ENCODE measurements at regions not wholly inside any gene's neighbourhood (a gene's known extent, or its start where the extent isn't known, plus 50 kb on each side); places are given as distances from the start of the nearest gene placed in this dataset.

- 21 to 29% methylated on average over 8 to 10 of the region's 10 CpGs for WGBS, 2 donors (ENCODE audit: low coverage in 1 of 2)
- in situ Hi-C loops (cut with MboI; ENCODE audit: low pct_ligation_motif_present in 1 of 4, low pct_unique_long_range_greater_than_20kb in 1 of 4, low sequenced_read_pairs in 3 of 4) (loop anchor here (5.0 to 25.0 kb wide), 7 partner anchors 83 to 793 kb away; partner anchors contain the start of gene CCNT2 (in 1 of the 4)), intact Hi-C loops (cut with DNase I; ENCODE audit: low total_unique reads) (loop anchor here (5.0 kb wide), 1 partner anchor 123 kb away; no protein-coding TSS in a partner anchor)
- no peaks in the 10 kb centered on the region for H3K9me3 ChIP-seq
- peak overlapping the region in 3 of 4 donors; percentile 79 to 98 (median 97) for H3K4me3 ChIP-seq
- H3K36me3 ChIP-seq = no peaks in the 10 kb centered on the region
- peak overlapping the region; percentile 91 to 97 (median 96) for H3K27ac ChIP-seq
- TF ChIP-seq POLR2AphosphoS5 (IDR thresholded peaks at IDR 0.05) (no peak), CTCF (IDR thresholded peaks at IDR 0.05) (no peak), POLR2A (IDR thresholded peaks at IDR 0.05) (no peak), EP300 (IDR thresholded peaks at IDR 0.05; ENCODE audit: low read depth) (no peak)
- H3K4me1 ChIP-seq = peaks cover 18 to 41% (median 39%) of the 10 kb centered on the region in 4 donors
- no peaks in the 10 kb centered on the region for H3K27me3 ChIP-seq
- DNase-seq = no peak
Observed at GRCh38 chr2:134119117-134119712, 134.7 kb upstream of the MGAT5 start.

DNA sequence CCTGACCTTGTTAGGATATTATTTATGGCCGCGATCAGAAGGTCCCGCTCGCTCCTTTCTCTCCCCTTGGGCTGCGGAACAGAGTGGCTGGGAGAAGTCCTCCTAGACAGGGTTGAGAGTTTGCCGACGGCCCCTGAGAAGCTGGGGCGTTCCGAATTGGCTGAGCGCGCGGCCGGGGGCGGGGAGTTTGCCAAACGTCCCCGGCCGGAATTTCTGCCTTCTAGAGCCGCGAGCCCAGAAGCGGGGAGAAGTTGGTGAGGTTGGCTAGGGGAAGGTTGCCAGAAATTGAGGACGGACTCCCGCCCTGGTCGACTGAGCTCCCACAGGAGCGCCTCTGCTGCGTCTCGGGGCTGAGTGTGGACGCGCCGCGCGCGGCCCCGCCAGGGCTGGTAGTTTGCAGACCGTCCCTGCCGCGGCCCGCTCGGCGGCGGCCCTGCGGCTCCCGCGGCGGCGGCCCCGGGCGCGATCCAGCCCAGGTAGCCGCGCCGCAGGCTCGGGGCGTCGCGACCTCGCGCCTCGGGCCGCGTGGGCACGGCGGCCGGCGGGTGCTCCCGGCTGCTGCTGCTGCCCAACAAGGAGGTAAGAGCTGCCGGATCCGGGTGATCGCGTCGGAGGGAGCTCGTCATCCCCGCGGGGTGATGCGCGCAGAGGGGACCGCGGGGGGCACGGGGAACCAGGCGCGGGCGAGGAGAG lies 134.0 kb upstream of the MGAT5 start:
- no peaks in the 10 kb centered on the region for H3K9me3 ChIP-seq
- 0% methylated on average over 24 of the region's 81 CpGs; no CpG with 5 or more reads in 1 of the 2 donors for WGBS, 2 donors (ENCODE audit: low coverage in 1 of 2)
- H3K36me3 ChIP-seq = no peaks in the 10 kb centered on the region
- TF ChIP-seq POLR2A (IDR thresholded peaks at IDR 0.05) (peak; percentile 73), CTCF (IDR thresholded peaks at IDR 0.05) (no peak), POLR2AphosphoS5 (IDR thresholded peaks at IDR 0.05) (peak; percentile 78 to 88 (median 81)), EP300 (IDR thresholded peaks at IDR 0.05; ENCODE audit: low read depth) (no peak)
- in situ Hi-C loops (cut with MboI; ENCODE audit: low pct_ligation_motif_present in 1 of 4, low pct_unique_long_range_greater_than_20kb in 1 of 4, low sequenced_read_pairs in 3 of 4) = loop anchor here (5.0 to 25.0 kb wide), 7 partner anchors 82 to 792 kb away; partner anchors contain the start of gene CCNT2 (in 1 of the 4)
- H3K4me1 ChIP-seq = peaks cover 18 to 47% (median 45%) of the 10 kb centered on the region in 4 donors
- no peaks in the 10 kb centered on the region for H3K27me3 ChIP-seq
- DNase-seq = peak; percentile 92
- intact Hi-C loops (cut with DNase I; ENCODE audit: low total_unique reads) = loop anchor here (5.0 to 10.0 kb wide), 2 partner anchors 122 to 285 kb away; no protein-coding TSS in a partner anchor
- H3K4me3 ChIP-seq = peak overlapping the region; percentile 42 to 98 (median 88)
- peak overlapping the region; percentile 91 to 97 (median 96) for H3K27ac ChIP-seq

- DNase-seq = no peak
- intact Hi-C loops (cut with DNase I; ENCODE audit: low total_unique reads) = loop anchor here (10.0 kb wide), 1 partner anchor 284 kb away; no protein-coding TSS in a partner anchor
- H3K27me3 ChIP-seq = no peaks in the 10 kb centered on the region
- TF ChIP-seq EP300 (IDR thresholded peaks at IDR 0.05; ENCODE audit: low read depth) (no peak), CTCF (IDR thresholded peaks at IDR 0.05) (no peak), POLR2A (IDR thresholded peaks at IDR 0.05) (no peak), POLR2AphosphoS5 (IDR thresholded peaks at IDR 0.05) (no peak)
- peak overlapping the region; percentile 42 to 98 (median 88) for H3K4me3 ChIP-seq
- H3K36me3 ChIP-seq = no peaks in the 10 kb centered on the region
- no peaks in the 10 kb centered on the region for H3K9me3 ChIP-seq
- peaks cover 18 to 52% (median 50%) of the 10 kb centered on the region in 4 donors for H3K4me1 ChIP-seq
- H3K27ac ChIP-seq = peak overlapping the region; percentile 91 to 97 (median 96)
- WGBS, 2 donors (ENCODE audit: low coverage in 1 of 2) = 0% methylated on average over 9 of the region's 37 CpGs; no CpG with 5 or more reads in 1 of the 2 donors
- in situ Hi-C loops (cut with MboI; ENCODE audit: low pct_ligation_motif_present in 1 of 4, low pct_unique_long_range_greater_than_20kb in 1 of 4, low sequenced_read_pairs in 3 of 4) = loop anchor here in 1 of 4 donors (25.0 kb wide), 1 partner anchor 792 kb away; the partner anchor contains the start of gene CCNT2
Observed at GRCh38 chr2:134120406-134120732, 133.5 kb upstream of the MGAT5 start.
